K562 (cell line): ENCODE measurements at regions not wholly inside any gene's neighbourhood (a gene's known extent, or its start where the extent isn't known, plus 50 kb on each side); places are given as distances from the start of the nearest gene placed in this dataset.

Source experiments
- ATAC-seq: fragments of 200-7000 bp; cut with Tn5 transposase; 3 replicates; pipeline ENCODE4 v1.9.1; 2020; ENCODE audit warnings: moderate library complexity
- BruUV-seq: library from RNA; stranded (reverse); fragments of 400-500 nt; replicated peaks from 2 replicates; lab custom pipeline; 2021; lab: Mats Ljungman, UMichigan
- CTCF ChIA-PET: fragments of 300-600 bp; formaldehyde crosslinking; extraction: SDS; loops from one replicate; lab custom pipeline; 2021; ENCODE audit warnings: low intra/inter-chr PET ratio; lab: Yijun Ruan, JAX
- POLR2A ChIA-PET: fragments of 300-600, 350-650 bp; sonication (Branson Sonifier 250); formaldehyde crosslinking; extraction: SDS; loops from one replicate; lab custom pipeline; 2021; ENCODE audit warnings: antibody characterized with exemption, inconsistent platforms; lab: Yijun Ruan, JAX
- DNase-seq, 4 experiments: peaks; one replicate each; pipeline versions ENCODE4 v3.0.0 to v3.0.0-alpha.2; 2011 to 2018; ENCODE audit warnings: low spot score in 3 of 4, mixed read lengths in 3 of 4; ENCODE audit errors: extremely low read depth in 1 of 4
- FAIRE-seq: peaks from 2 replicates; lab custom pipeline; 2011; peaks lifted over from hg19 to GRCh38; lab: Jason Lieb, UNC
- H2AFZ ChIP-seq: 2 replicates; pipeline ENCODE4 v1.6.0; 2011; ENCODE audit warnings: low read depth, low read length, control low read depth, inconsistent platforms
- H3K27ac ChIP-seq: fragments of 200-600 bp; 3 replicates; pipeline ENCODE4 v1.8.0; 2011; ENCODE audit warnings: low read depth, mild to moderate bottlenecking, control low read depth, inconsistent platforms, low read length, moderate library complexity, mixed read lengths; ENCODE audit errors: extremely low read depth
- H3K27me3 ChIP-seq, 2 experiments: fragments of 300-600 bp in 1 of 2; 2 replicates in 1 of 2; 3 replicates in 1 of 2; pipeline versions ENCODE4 v1.6.0 to v1.8.0; 2011; ENCODE audit warnings: inconsistent platforms in 2 of 2, low read length in 2 of 2, mild to moderate bottlenecking in 1 of 2, mixed read lengths in 1 of 2, moderate library complexity in 1 of 2; ENCODE audit not compliant: control insufficient read depth in 2 of 2, insufficient read depth in 2 of 2
- H3K36me3 ChIP-seq: fragments of 300-600 bp; 3 replicates; pipeline ENCODE4 v1.8.0; 2011; ENCODE audit warnings: mild to moderate bottlenecking, low read length, inconsistent platforms; ENCODE audit not compliant: control insufficient read depth, insufficient read depth
- H3K4me1 ChIP-seq, 2 experiments: fragments of 200-600 bp in 1 of 2; replicated peaks in 1 of 2; 2 replicates in 1 of 2; 3 replicates in 1 of 2; pipeline versions ENCODE4 v1.5.1 to v1.8.0; 2011; ENCODE audit warnings: inconsistent platforms in 2 of 2, low read length in 2 of 2, mild to moderate bottlenecking in 1 of 2, mixed read lengths in 1 of 2, moderate library complexity in 1 of 2; ENCODE audit not compliant: control insufficient read depth in 2 of 2, insufficient read depth in 2 of 2
- H3K4me2 ChIP-seq: 2 replicates; pipeline ENCODE4 v1.6.1; 2011; ENCODE audit warnings: low read length, control low read depth, inconsistent platforms, mixed read lengths; ENCODE audit not compliant: insufficient read depth
- H3K4me3 ChIP-seq: fragments of 200-600 bp; sonication (generic), shearing (Covaris generic); 2 replicates; pipeline ENCODE4 v1.5.1; 2016; ENCODE audit warnings: control low read depth, inconsistent platforms
- H3K79me2 ChIP-seq: fragments of 200-600 bp; 3 replicates; pipeline ENCODE4 v1.8.0; 2011; ENCODE audit warnings: low read length, inconsistent platforms; ENCODE audit not compliant: control insufficient read depth, insufficient read depth
- H3K9ac ChIP-seq, 2 experiments: 2 replicates each; pipeline versions ENCODE4 v1.6.0 to v1.6.1; 2011; ENCODE audit warnings: low read depth in 2 of 2, low read length in 2 of 2, control low read depth in 1 of 2, inconsistent platforms in 1 of 2, mild to moderate bottlenecking in 1 of 2, mixed read lengths in 1 of 2; ENCODE audit not compliant: insufficient read depth in 1 of 2
- H3K9me1 ChIP-seq: one replicate; pipeline ENCODE4 v1.6.0; 2011; ENCODE audit warnings: inconsistent platforms, mild to moderate bottlenecking, low read length, moderate library complexity; ENCODE audit not compliant: control insufficient read depth, insufficient read depth
- H3K9me3 ChIP-seq: replicated peaks from 2 replicates; pipeline ENCODE4 v1.5.1; 2011; ENCODE audit warnings: low read depth, low read length, inconsistent platforms; ENCODE audit not compliant: control insufficient read depth, insufficient read depth
- H4K20me1 ChIP-seq: replicated peaks from 2 replicates; pipeline ENCODE4 v1.6.1; 2011; ENCODE audit warnings: low read length, inconsistent platforms, mixed read lengths; ENCODE audit not compliant: control insufficient read depth, insufficient read depth
- ATF3 ChIP-seq, 2 experiments: fragments of 450-650 bp in 1 of 2; sonication (generic) in 1 of 2; formaldehyde crosslinking in 1 of 2; IDR thresholded peaks in 1 of 2; conservative IDR thresholded peaks in 1 of 2; 2 replicates each; pipeline versions ENCODE4 v1.6.1 to v1.8.1; 2016 to 2023; ENCODE audit warnings: mild to moderate bottlenecking in 2 of 2, moderate library complexity in 2 of 2, inconsistent platforms in 1 of 2, missing genetic modification reagents in 1 of 2
- CEBPG ChIP-seq, 3 experiments: fragments of 200-800 bp in 1 of 3; sonication (Bioruptor generic) in 1 of 3; sonication (generic) in 1 of 3; formaldehyde crosslinking in 1 of 3; IDR thresholded peaks in 2 of 3; conservative IDR thresholded peaks in 1 of 3; 2 replicates each; pipeline versions ENCODE4 v1.6.1 to v1.8.0; 2016 to 2022; ENCODE audit warnings: missing compliant biosample characterization in 2 of 3, missing genetic modification characterization in 2 of 3, mild to moderate bottlenecking in 1 of 3, missing genetic modification reagents in 1 of 3
- FOSL1 ChIP-seq: fragments of 200-800 bp; sonication (Bioruptor generic); conservative IDR thresholded peaks from 2 replicates; pipeline ENCODE4 v1.6.1; 2016; ENCODE audit warnings: missing genetic modification characterization, missing compliant biosample characterization
- HINFP ChIP-seq: fragments of 450-650 bp; conservative IDR thresholded peaks from 2 replicates; pipeline ENCODE4 v1.6.1; 2016; ENCODE audit warnings: missing genetic modification characterization, low read depth, mild to moderate bottlenecking, control low read depth, missing compliant biosample characterization
- PHB2 ChIP-seq: fragments of 450-650 bp; IDR thresholded peaks from 2 replicates; pipeline ENCODE4 v1.6.1; 2017; ENCODE audit warnings: low read depth
- THRB ChIP-seq: fragments of 450-650 bp; formaldehyde crosslinking; conservative IDR thresholded peaks from 2 replicates; pipeline ENCODE4 v1.4.0; 2022; ENCODE audit warnings: mild to moderate bottlenecking, missing genetic modification characterization
- YY1 ChIP-seq, 3 experiments: IDR thresholded peaks; 2 replicates each; pipeline ENCODE4 v1.6.1; 2011; ENCODE audit warnings: low read length in 2 of 3, mild to moderate bottlenecking in 2 of 3, moderate library complexity in 2 of 3, borderline replicate concordance in 1 of 3, control low read depth in 1 of 3, low read depth in 1 of 3; ENCODE audit not compliant: insufficient read depth in 3 of 3, insufficient replicate concordance in 2 of 3, control insufficient read depth in 1 of 3, insufficient read length in 1 of 3; ENCODE audit errors: extremely low read depth in 1 of 3
- WGBS: fragments of 100-300 bp; shearing (Covaris generic); methylation state at CpG from one replicate; pipeline ENCODE4 v1.1.6; 2016; ENCODE audit warnings: low coverage, mixed read lengths; ENCODE audit not compliant: insufficient coverage; ENCODE audit errors: missing lambda C conversion rate; 5-methylcytosine and 5-hydroxymethylcytosine counted together
- in situ Hi-C: fragments of 300-500 bp; cut with MboI; formaldehyde crosslinking; loops from 4 replicates; pipeline ENCODE4 v1.15.0; 2018; ENCODE audit warnings: inconsistent platforms, mixed read lengths
- intact Hi-C: fragments of 100-400 bp; cut with micrococcal nuclease; formaldehyde crosslinking; loops from 2 replicates; pipeline ENCODE4 v1.14.2; 2022

GRCh38 chr5:154593071-154593470 lies 115.0 kb upstream of the HAND1 start:
- POLR2A ChIA-PET = no interaction called here
- CTCF ChIA-PET = no interaction called here
- H3K9ac ChIP-seq = no peak overlapping the region
- peak; percentile 63 for TF ChIP-seq ATF3 (IDR thresholded peaks at IDR 0.05)
- TF ChIP-seq ATF3 (CRISPR knock-in tag; conservative IDR thresholded peaks at IDR 0.05) = no peak
- 0 out of 2 replicates have a peak, but pooled peaks have one; percentile 33 for TF ChIP-seq FOSL1 (tag)
- TF ChIP-seq PHB2 = no peak
- no peak for TF ChIP-seq HINFP
- no peak for TF ChIP-seq THRB (CRISPR knock-in tag)
- TF ChIP-seq CEBPG (CRISPR knock-in tag; IDR thresholded peaks at IDR 0.05) = no peak
- peak in 1 of 2 experiments; percentile 52; a peak in 1 of 4 replicates for TF ChIP-seq CEBPG (tag; conservative IDR thresholded peaks at IDR 0.05 in 1 of 2, IDR thresholded peaks at IDR 0.05 in 1 of 2)
- no peak for TF ChIP-seq YY1 (IDR thresholded peaks at IDR 0.05; ENCODE audit: borderline replicate concordance in 1 of 3, control insufficient read depth in 1 of 3, extremely low read depth in 1 of 3, insufficient read depth in 3 of 3, insufficient read length in 1 of 3, insufficient replicate concordance in 2 of 3, low read depth in 1 of 3, low read length in 2 of 3)

More at GRCh38 chr5:154593071-154593470, 115.0 kb upstream of the HAND1 start:
- 0% methylated on average over 3 of the region's 3 CpGs for WGBS
- Histone ChIP-seq H2AFZ (no peak overlapping the region), H3K4me1 (no peaks in the 10 kb centered on the region), H3K27me3 (peaks cover 9 to 30% of the 10 kb centered on the region in 2 experiments; a peak in 4 of 5 replicates), H3K4me3 (no peak overlapping the region), H3K79me2 (no peaks in the 10 kb centered on the region), H3K9me3 (no peaks in the 10 kb centered on the region; the same call in 1 of the 2 replicates), H3K36me3 (no peaks in the 10 kb centered on the region), H3K27ac (no peak overlapping the region), H4K20me1 (0 out of 2 replicates have a peak, but pooled peaks cover 4% of the 10 kb centered on the region), H3K4me2 (no peak overlapping the region), H3K9me1 (no peaks in the 10 kb centered on the region)
- no peak for ATAC-seq
- DNase-seq = no peak
- intact Hi-C loops = no loop called here
- in situ Hi-C loops = no loop called here
- no TSS peak for BruUV-seq
- no peak for FAIRE-seq
